T-helper 1 cell treated with Interleukin-12 subunit alpha and Interleukin-12 subunit beta and Interleukin-4 antibody, amounts not matched to agents 30 μg/mL and 1 μg/mL, for 36 hours (primary cell): ENCODE measurements at regions not wholly inside any gene's neighbourhood (a gene's known extent, or its start where the extent isn't known, plus 50 kb on each side); places are given as distances from the start of the nearest gene placed in this dataset.

Source experiments
- H3K27ac Mint-ChIP-seq: one replicate; pipeline ENCODE4 v1.8.0; 2021; ENCODE audit warnings: mild to moderate bottlenecking, mixed read lengths
- H3K27me3 Mint-ChIP-seq: one replicate; pipeline ENCODE4 v1.8.0; 2021; ENCODE audit warnings: low read depth, mixed read lengths
- H3K36me3 Mint-ChIP-seq: one replicate; pipeline ENCODE4 v1.8.0; 2021; ENCODE audit warnings: low read depth, mixed read lengths
- H3K4me1 Mint-ChIP-seq: one replicate; pipeline ENCODE4 v1.8.0; 2021; ENCODE audit warnings: low read depth, mixed read lengths
- H3K4me3 Mint-ChIP-seq: one replicate; pipeline ENCODE4 v1.8.0; 2021; ENCODE audit warnings: mild to moderate bottlenecking, moderate library complexity, mixed read lengths
- H3K9me3 Mint-ChIP-seq: one replicate; pipeline ENCODE4 v1.8.0; 2021; ENCODE audit warnings: mixed read lengths

- Mint-ChIP-seq H3K27me3 (no peaks in the 10 kb centered on the region), H3K4me1 (no peaks in the 10 kb centered on the region), H3K36me3 (no peaks in the 10 kb centered on the region), H3K4me3 (no peak overlapping the region), H3K9me3 (no peaks in the 10 kb centered on the region), H3K27ac (no peak overlapping the region)
These were observed 1222.4 kb upstream of the AGA start for GRCh38 chr4:178664621-178665020.

GRCh38 chr4:178665916-178666315 lies 1223.7 kb upstream of the AGA start:
- Mint-ChIP-seq H3K4me3 (no peak overlapping the region), H3K27ac (no peak overlapping the region), H3K36me3 (no peaks in the 10 kb centered on the region), H3K27me3 (no peaks in the 10 kb centered on the region), H3K9me3 (no peaks in the 10 kb centered on the region), H3K4me1 (no peaks in the 10 kb centered on the region)

- no peak overlapping the region for H3K4me3 Mint-ChIP-seq
- H3K36me3 Mint-ChIP-seq = no peaks in the 10 kb centered on the region
- no peak overlapping the region for H3K27ac Mint-ChIP-seq
- peaks cover 8% of the 10 kb centered on the region for H3K9me3 Mint-ChIP-seq
- H3K4me1 Mint-ChIP-seq = no peaks in the 10 kb centered on the region
- H3K27me3 Mint-ChIP-seq = no peaks in the 10 kb centered on the region
These were observed 1229.5 kb upstream of the AGA start for GRCh38 chr4:178671766-178672165.

- H3K36me3 Mint-ChIP-seq = no peaks in the 10 kb centered on the region
- H3K4me3 Mint-ChIP-seq = no peak overlapping the region
- H3K4me1 Mint-ChIP-seq = no peaks in the 10 kb centered on the region
- H3K27me3 Mint-ChIP-seq = no peaks in the 10 kb centered on the region
- peaks cover 8% of the 10 kb centered on the region for H3K9me3 Mint-ChIP-seq
- H3K27ac Mint-ChIP-seq = no peak overlapping the region
These were observed 1230.3 kb upstream of the AGA start for GRCh38 chr4:178672512-178672911.

GRCh38 chr4:178681871-178682270 lies 1239.6 kb upstream of the AGA start:
- Mint-ChIP-seq H3K27me3 (no peaks in the 10 kb centered on the region), H3K4me1 (no peaks in the 10 kb centered on the region), H3K27ac (no peak overlapping the region)

GRCh38 chr4:178689926-178690325 lies 1247.7 kb upstream of the AGA start:
- Mint-ChIP-seq H3K4me3 (no peak overlapping the region), H3K27ac (no peak overlapping the region), H3K9me3 (no peaks in the 10 kb centered on the region), H3K4me1 (no peaks in the 10 kb centered on the region), H3K27me3 (no peaks in the 10 kb centered on the region), H3K36me3 (no peaks in the 10 kb centered on the region)

More at GRCh38 chr4:178681871-178682270, 1239.6 kb upstream of the AGA start:
- H3K4me3 Mint-ChIP-seq = no peak overlapping the region
- no peaks in the 10 kb centered on the region for H3K9me3 Mint-ChIP-seq
- H3K36me3 Mint-ChIP-seq = no peaks in the 10 kb centered on the region

GRCh38 chr4:178693816-178694215 lies 1251.6 kb upstream of the AGA start:
- no peaks in the 10 kb centered on the region for H3K4me1 Mint-ChIP-seq
- H3K36me3 Mint-ChIP-seq = no peaks in the 10 kb centered on the region
- H3K27me3 Mint-ChIP-seq = no peaks in the 10 kb centered on the region
- no peak overlapping the region for H3K4me3 Mint-ChIP-seq
- no peak overlapping the region for H3K27ac Mint-ChIP-seq
- H3K9me3 Mint-ChIP-seq = no peaks in the 10 kb centered on the region

DNA sequence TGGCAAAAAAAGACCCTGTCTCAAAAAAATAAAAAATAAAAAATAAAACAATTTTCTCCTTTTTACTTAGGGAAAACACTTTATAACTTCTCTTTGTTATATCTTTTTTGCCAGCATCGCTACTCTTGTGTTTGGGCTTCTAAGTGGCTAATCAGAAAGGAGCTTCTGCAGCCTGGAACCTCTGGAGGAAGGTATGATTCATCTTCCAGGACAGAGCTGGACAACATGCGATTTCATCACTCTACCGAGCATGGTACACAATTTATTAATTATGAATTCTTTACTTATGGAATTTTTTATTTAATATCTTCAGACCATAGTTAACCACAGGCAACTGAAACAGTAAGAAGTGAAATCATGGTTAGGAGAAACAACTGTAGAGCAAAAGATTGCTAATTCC lies 1254.3 kb upstream of the AGA start:
- no peaks in the 10 kb centered on the region for H3K9me3 Mint-ChIP-seq
- H3K27ac Mint-ChIP-seq = no peak overlapping the region
- no peaks in the 10 kb centered on the region for H3K27me3 Mint-ChIP-seq
- H3K36me3 Mint-ChIP-seq = no peaks in the 10 kb centered on the region
- H3K4me3 Mint-ChIP-seq = no peak overlapping the region
- H3K4me1 Mint-ChIP-seq = no peaks in the 10 kb centered on the region

DNA sequence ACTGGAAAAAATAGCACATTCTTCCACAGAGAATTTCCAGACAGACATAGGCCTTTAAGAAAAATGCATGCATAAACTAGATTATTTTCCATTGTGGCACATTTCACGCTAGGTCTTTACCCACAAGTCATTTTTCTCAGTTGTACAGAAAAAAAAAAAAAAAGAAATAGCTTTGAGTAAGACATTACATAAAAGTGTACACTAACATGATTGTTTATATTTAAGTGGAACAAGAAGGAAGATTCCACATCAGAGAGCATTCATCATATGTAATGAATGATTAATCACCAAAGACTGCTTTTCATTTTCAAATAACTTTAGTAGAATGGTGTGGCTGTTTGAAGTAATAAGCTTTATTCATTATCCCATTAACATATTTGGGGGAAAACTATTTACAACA lies 1270.2 kb upstream of the AGA start:
- Mint-ChIP-seq H3K4me1 (no peaks in the 10 kb centered on the region), H3K27me3 (no peaks in the 10 kb centered on the region), H3K27ac (no peak overlapping the region), H3K4me3 (no peak overlapping the region), H3K9me3 (peaks cover 16% of the 10 kb centered on the region), H3K36me3 (no peaks in the 10 kb centered on the region)

- Mint-ChIP-seq H3K27ac (no peak overlapping the region), H3K4me3 (no peak overlapping the region), H3K36me3 (no peaks in the 10 kb centered on the region), H3K9me3 (peaks cover 7% of the 10 kb centered on the region), H3K27me3 (no peaks in the 10 kb centered on the region), H3K4me1 (no peaks in the 10 kb centered on the region)
These were observed 1295.8 kb upstream of the AGA start for GRCh38 chr4:178738026-178738425.

- H3K4me1 Mint-ChIP-seq = no peaks in the 10 kb centered on the region
- no peak overlapping the region for H3K27ac Mint-ChIP-seq
- no peaks in the 10 kb centered on the region for H3K27me3 Mint-ChIP-seq
- H3K9me3 Mint-ChIP-seq = peaks cover 15% of the 10 kb centered on the region
- H3K36me3 Mint-ChIP-seq = no peaks in the 10 kb centered on the region
- no peak overlapping the region for H3K4me3 Mint-ChIP-seq
These were observed 1303.0 kb upstream of the AGA start for GRCh38 chr4:178745203-178745602.

DNA sequence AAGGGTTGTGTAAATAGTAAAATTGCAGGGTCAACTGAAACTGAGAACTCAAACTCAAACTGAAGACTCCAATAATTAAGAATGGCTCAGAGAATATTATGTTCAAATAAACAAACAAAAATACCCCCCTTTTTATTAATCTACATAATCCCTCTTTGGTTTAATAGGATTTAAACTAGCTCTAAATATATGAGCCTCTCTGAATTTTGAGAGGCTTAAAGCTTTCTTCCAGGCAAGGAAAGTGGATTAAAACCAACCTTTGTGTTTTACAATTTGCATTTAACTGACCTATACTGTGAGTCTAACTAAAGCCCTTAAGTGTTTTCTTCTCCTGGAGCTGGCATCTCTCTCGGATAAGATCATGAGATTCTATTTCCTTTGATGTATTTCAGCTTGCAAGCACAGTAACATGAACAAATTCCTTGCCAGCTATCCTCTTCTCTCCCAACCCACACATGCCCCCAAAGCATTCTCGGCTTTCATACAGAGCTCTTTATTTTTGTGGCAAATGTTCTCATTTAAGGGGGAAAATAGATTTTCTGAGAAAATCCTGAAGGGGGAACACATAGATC lies 1310.8 kb upstream of the AGA start:
- H3K36me3 Mint-ChIP-seq = no peaks in the 10 kb centered on the region
- no peaks in the 10 kb centered on the region for H3K9me3 Mint-ChIP-seq
- H3K27ac Mint-ChIP-seq = no peak overlapping the region
- H3K27me3 Mint-ChIP-seq = no peaks in the 10 kb centered on the region
- no peak overlapping the region for H3K4me3 Mint-ChIP-seq
- no peaks in the 10 kb centered on the region for H3K4me1 Mint-ChIP-seq

- Mint-ChIP-seq H3K4me3 (no peak overlapping the region), H3K9me3 (peaks cover 6% of the 10 kb centered on the region), H3K27me3 (no peaks in the 10 kb centered on the region), H3K4me1 (no peaks in the 10 kb centered on the region), H3K36me3 (no peaks in the 10 kb centered on the region), H3K27ac (no peak overlapping the region)
These were observed 1336.3 kb upstream of the AGA start for GRCh38 chr4:178778496-178778895.

DNA sequence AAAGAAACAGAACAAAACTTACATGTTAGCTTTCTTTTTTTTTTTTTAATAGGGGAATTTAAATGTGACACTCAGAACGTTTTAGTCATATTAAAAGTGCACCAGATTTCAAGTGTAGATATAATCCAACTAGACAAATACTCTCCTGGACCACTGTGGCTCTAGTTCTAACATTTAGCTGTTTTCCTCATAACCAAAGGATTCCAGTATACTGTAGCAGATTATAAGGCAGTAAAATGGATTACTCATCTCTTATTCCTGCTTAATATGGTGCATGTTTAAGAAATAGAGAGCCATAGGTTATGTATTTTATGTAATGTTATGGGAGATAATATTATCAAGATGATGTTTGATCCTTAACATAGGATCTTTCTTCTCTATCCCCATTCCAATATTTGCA lies 1339.5 kb upstream of the AGA start:
- Mint-ChIP-seq H3K27ac (no peak overlapping the region), H3K27me3 (no peaks in the 10 kb centered on the region), H3K4me3 (no peak overlapping the region), H3K4me1 (no peaks in the 10 kb centered on the region), H3K9me3 (peaks cover 10% of the 10 kb centered on the region), H3K36me3 (no peaks in the 10 kb centered on the region)

GRCh38 chr4:178784491-178784890 lies 1342.3 kb upstream of the AGA start:
- Mint-ChIP-seq H3K27me3 (no peaks in the 10 kb centered on the region), H3K27ac (no peak overlapping the region), H3K36me3 (no peaks in the 10 kb centered on the region), H3K4me1 (no peaks in the 10 kb centered on the region), H3K9me3 (peaks cover 4% of the 10 kb centered on the region), H3K4me3 (no peak overlapping the region)

- Mint-ChIP-seq H3K36me3 (no peaks in the 10 kb centered on the region), H3K4me1 (no peaks in the 10 kb centered on the region), H3K4me3 (no peak overlapping the region), H3K9me3 (peaks cover 9% of the 10 kb centered on the region), H3K27me3 (no peaks in the 10 kb centered on the region), H3K27ac (no peak overlapping the region)
These were observed 1347.0 kb upstream of the AGA start for GRCh38 chr4:178789279-178789678.
